ENCODE measurements at regions not wholly inside any gene's neighbourhood (a gene's known extent, or its start where the extent isn't known, plus 50 kb on each side); places are given as distances from the start of the nearest gene placed in this dataset.

- TF ChIP-seq CTCF (IDR thresholded peaks at IDR 0.05) (no peak), POLR2A (IDR thresholded peaks at IDR 0.05) (no peak)
Measured at GRCh38 chr4:12586242-12587006, 897.7 kb downstream of the RAB28 start.

Measured in transverse colon (tissue), 3 donors.